ENCODE measurements at regions not wholly inside any gene's neighbourhood (a gene's known extent, or its start where the extent isn't known, plus 50 kb on each side); places are given as distances from the start of the nearest gene placed in this dataset.

DNA sequence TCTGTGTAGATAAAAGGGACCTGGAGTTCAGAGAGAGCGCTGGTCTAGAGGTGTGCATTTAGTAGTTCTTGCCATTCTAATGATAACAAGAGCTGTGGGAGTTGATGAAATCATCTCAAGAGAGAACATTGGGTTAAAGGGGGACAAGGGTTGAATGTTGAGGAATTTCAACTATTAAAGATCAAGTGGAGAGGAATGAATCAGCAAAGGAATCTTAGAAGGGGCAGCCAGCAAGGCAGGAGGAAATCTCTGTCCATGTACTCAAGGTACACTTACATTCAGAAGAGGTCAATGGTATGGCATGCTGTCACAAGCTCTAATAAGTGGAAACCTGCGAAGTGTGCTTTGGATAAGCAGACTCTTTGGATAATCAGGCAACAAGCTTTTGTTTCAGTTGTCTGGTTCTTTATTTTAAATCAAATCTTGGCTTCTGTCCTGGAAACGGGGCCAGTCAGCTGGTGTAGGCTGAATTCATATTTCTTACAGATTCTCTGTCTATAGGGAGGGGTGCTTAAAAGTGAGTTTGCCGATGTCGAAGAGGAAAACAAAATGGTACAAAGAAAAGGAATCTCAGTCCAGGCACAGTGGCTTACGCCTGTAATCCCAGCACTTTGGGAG lies 320.5 kb upstream of the CD180 start:
- no peak for DNase-seq (ENCODE audit: low read depth in 2 of 2)

GRCh38 chr5:67515762-67516161 lies 319.2 kb upstream of the CD180 start:
- no peak for DNase-seq (ENCODE audit: low read depth in 2 of 2)

DNA sequence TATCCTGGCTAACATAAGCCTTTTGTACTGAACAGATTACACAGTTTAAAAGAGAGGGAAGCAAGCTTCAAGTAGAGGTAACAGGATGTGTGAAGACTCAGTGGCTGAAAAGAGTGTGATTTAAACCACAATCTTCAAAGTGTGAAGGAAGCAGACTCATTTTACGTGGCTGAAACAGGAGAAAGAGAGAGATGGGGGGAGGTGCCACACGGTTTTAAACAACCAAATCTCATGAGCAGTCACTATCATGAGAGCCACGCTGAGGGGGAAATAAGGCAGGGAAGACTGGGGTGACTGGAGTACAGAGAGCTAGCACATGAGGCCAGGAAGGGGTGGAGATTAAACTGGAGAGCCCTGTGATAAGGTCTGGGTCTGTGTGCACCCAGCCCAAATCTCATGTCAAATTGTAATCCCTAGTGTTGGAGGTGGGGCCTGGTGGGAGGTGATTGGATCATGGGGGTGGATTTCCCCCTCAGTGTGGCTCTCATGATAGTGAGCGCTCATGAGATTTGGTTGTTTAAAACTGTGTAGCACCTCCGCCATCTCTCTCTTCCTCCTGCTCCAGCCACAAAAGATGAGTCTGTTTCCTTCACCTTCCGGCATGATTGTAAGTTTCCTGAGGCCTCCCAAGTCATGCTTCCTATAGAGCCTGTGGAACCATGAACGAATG lies 318.6 kb upstream of the CD180 start:
- peak; percentile 9 to 22 for DNase-seq (ENCODE audit: low read depth in 2 of 2)

DNA sequence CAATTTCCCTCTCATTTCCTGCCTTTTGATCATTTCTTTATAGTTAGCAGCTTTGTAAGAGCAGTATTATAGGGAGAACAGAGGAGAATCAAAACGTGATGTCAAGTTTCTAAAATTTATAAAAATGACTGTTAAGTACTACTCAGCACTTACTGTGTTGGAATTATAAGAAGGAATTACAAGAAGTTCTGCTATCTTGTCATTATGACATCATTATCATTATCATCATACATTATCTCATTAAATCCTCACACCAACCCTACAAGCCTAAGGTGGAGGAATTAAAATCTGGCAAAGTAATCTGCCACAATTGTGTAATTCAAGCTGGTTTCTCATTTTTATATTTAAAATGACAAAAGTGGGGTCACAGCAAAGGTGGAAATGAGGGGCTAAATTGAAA lies 316.2 kb upstream of the CD180 start:
- no peak for DNase-seq (ENCODE audit: low read depth in 2 of 2)

GRCh38 chr5:67511911-67512310 lies 315.3 kb upstream of the CD180 start:
- DNase-seq (ENCODE audit: low read depth in 2 of 2): no peak

DNA sequence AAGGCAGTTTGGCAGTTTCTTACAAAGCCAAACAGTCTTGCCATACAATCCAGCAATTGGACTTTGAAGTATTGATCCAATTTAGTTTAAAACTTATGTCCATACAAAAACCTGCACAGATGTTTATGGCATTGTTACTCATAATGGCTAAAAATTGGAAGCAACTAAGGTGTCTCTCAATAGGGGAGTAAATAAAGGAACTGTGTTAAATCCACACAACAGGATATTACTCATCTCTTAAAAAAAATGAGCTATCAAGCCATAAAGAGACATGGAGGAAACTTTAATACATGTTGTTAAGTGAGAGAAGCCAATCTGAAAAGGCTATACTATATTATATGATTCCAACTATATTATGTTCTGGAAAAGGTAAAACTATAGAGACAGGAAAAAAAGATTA lies 313.6 kb upstream of the CD180 start:
- DNase-seq (ENCODE audit: low read depth in 2 of 2): no peak

GRCh38 chr5:67509402-67510186 lies 313.0 kb upstream of the CD180 start:
- DNase-seq (ENCODE audit: low read depth in 2 of 2): no peak

GRCh38 chr5:67506241-67506640 lies 309.6 kb upstream of the CD180 start:
- DNase-seq (ENCODE audit: low read depth in 2 of 2): no peak

DNA sequence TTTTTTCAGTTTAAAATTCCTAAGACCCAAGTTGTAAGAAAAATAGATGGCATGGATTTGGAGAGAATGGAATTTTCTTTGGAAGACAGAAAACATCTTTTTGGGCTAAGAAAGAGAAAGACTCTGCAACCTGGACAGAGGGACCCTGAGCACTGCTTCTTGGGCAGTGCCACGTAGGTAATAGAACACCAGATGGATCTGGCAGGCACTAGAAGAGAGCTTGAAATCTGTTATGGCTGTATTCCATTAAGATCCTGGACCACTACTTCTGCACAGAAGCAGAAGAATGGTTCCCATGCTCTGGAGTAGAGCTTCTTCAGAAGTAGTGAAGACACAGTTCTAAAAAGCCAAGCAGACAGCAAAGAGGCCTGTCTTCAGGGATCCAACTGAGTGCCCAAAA lies 306.4 kb upstream of the CD180 start:
- DNase-seq (ENCODE audit: low read depth in 2 of 2): no peak

- DNase-seq (ENCODE audit: low read depth in 2 of 2): no peak
Measured at GRCh38 chr5:67496051-67496450, 299.5 kb upstream of the CD180 start.

- no peak for DNase-seq (ENCODE audit: low read depth in 2 of 2)
Measured at GRCh38 chr5:67495072-67495471, 298.5 kb upstream of the CD180 start.

DNA sequence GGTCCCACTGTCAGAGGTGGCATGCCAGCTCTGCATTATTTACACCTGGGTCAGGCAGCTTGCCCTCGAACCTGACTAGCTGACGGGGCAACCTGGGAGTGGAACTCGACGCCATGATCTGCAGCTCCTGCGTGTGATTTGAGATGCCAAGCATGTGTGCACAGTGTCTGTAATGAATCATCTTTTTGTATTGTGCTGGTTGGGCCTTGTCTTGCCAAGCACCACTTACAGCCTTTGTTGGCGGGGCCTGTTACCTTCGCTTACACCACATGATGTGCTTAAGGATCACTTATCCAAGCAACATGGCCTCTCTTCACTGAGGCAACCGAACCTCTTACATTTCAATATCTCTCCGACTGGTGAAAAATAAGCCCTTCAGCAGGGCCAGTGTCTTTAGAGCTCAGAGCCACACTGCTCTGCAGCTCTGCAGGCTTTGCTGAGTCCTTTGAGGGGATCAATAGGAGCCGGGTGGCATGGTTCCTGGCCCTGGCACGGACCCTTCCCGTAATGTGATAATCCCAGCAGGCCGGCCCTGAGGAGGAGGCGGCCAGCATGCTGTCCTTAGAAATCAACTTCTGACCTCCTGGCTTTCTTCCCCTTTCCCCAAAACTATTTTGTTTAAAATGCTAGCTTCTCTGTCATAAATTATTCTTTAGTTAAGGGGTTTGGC lies 297.7 kb upstream of the CD180 start:
- DNase-seq (ENCODE audit: low read depth in 2 of 2): no peak

- no peak for DNase-seq (ENCODE audit: low read depth in 2 of 2)
Measured at GRCh38 chr5:67493676-67494075, 297.1 kb upstream of the CD180 start.

DNA sequence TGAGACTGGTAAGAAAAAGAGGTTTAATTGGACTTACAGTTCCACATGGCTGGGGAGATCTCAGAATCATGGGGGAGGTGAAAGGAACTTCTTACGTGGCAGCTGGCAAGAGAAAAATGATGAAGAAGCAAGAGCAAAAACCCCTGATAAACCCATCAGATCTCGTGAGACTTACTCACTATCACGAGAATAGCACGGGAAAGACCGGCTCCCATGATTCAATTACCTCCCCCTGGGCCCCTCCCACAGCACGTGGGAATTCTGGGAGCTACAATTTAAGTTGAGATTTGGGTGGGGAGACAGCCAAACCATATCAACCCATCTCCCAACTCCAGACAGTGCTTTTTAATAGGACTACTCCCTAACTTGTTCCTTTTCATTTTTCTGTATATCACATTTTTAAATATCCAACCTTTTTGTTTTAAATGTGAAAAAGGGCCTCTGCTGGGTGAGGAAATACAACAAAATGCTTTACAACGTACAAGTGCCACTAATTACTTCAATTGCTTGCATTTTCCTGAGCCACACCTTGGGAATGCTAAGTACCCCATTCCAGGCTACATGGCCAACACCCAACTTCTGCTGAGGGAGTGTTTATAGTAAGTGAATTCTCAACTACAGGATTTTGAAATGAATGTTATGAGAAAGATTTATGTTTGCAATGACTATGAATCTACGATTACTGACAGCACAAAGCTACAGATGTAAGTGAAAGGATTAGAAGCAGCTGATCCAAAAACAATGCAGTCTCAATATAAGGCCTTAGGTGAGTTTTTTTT lies 294.1 kb upstream of the CD180 start:
- DNase-seq (ENCODE audit: low read depth in 2 of 2): no peak

DNA sequence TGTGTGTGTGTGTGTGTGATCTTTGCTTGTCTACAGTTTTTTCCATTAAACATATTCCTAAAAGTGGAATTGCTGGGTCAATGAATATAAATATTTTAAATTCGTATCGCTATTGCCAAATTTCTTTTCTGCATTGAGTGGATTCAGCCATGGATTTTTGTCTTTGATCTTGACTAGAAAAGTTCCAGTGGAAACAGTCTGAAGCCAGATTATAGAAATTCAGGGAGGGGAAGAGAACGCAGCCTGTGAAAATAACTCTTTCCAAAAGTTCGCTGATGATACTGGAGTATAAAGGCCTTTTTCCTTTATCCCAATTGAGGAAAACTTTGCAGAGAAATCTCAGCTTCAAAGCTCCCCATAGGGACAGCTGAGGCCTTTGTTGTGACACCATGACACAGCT lies 292.3 kb upstream of the CD180 start:
- no peak for DNase-seq (ENCODE audit: low read depth in 2 of 2)

DNA sequence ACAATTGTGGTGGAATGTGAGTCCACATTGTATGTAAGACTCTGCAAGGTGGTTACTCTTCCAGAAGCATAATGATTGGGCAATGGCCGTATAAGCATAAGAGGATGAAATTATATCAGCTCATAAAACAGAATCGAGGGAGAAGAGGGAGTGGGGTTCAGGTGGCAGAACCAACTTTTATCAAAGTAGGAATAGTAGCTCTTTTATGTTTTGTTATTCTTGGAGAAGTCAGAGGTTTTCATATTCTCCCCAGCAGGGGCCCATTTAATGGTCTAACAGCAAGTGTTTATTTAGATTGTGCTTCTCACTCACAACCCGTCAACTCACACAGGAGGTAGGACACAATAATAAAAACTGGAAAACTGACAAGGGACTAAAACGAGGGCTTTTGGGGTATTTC lies 291.3 kb upstream of the CD180 start:
- DNase-seq (ENCODE audit: low read depth in 2 of 2): no peak

DNA sequence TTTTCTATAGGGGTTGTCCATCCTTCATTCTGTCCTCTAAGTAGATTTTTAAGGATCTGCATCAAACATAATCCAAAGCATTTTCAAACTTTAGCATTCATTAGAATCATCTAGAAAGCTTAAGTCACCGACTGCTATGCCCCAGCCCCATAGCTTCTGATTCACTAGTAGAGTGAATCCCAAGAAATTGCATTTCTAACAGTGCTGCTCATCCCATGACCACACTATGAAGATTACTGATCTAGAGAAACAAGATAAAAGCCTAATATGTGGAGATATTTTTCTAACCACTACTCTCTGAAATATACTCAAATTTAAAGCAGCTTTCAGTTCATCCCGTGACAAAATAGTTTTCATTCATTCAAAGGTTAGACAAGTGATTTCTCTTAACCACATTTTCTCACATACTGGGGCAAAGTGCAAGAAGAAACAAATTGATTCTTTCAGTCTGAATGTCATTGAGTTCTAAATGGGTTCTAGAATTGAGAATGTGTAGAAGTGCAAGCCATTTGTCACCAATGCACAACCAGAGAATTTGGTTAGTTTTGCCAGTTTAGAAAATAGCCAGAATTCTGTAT lies 286.9 kb upstream of the CD180 start:
- no peak for DNase-seq (ENCODE audit: low read depth in 2 of 2)

GRCh38 chr5:67481362-67481761 lies 284.8 kb upstream of the CD180 start:
- DNase-seq (ENCODE audit: low read depth in 2 of 2): no peak

DNA sequence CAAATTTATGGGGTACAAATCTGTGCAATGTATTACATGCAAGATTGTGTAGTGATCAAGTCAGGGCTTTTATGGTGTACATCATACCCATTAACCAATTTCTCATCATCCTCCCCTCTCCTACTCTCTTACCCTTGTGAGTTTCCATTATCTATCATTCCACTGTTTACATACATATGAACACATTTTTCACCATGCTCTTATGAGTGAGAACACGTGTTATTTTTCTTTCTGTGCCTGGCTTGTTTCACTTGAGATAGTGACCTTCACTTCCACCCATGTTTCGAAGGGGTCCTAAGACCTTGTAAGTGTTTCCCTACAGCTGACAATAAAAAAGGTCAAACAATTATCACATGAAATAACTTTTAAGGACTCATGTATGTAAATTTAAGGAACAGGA lies 281.7 kb upstream of the CD180 start:
- no peak for DNase-seq (ENCODE audit: low read depth in 2 of 2)

- no peak for DNase-seq (ENCODE audit: low read depth in 2 of 2)
Measured at GRCh38 chr5:67476995-67477394, 280.4 kb upstream of the CD180 start.

DNA sequence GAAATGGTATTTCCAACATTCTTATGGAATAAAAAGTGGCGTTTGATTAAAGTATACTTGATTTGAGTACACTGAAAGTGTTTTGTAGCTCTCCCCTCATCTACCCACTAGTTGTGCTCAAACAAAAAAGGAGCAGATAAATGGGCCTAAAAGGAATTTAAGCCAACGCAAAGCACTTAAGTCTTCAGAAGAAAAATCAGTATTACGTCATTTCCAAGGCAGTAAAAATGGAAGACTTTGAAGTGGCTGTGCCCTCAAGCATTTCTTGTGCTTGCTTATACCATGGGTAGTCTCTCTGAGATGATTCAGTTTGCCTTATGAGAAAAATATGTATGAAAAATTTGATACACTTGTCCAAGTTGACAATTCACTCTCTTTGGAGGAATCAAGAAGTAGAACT lies 279.9 kb upstream of the CD180 start:
- no peak for DNase-seq (ENCODE audit: low read depth in 2 of 2)

Measured in stimulated activated CD8-positive, alpha-beta memory T cell treated with anti-CD3 and anti-CD28 coated beads, Interleukin-2, amount 100 ng/mL, for 48 hours (primary cell).